PFSK-1 (cell line): ENCODE measurements at regions not wholly inside any gene's neighbourhood (a gene's known extent, or its start where the extent isn't known, plus 50 kb on each side); places are given as distances from the start of the nearest gene placed in this dataset.

Source experiments
- FOXP2 ChIP-seq: optimal IDR thresholded peaks from 2 replicates; pipeline ENCODE3; 2011; ENCODE audit warnings: borderline replicate concordance, control low read depth, inconsistent platforms; ENCODE audit not compliant: insufficient read depth; ENCODE audit errors: extremely low read length, extremely low read depth
- POLR2AphosphoS5 ChIP-seq: IDR thresholded peaks from 2 replicates; pipeline ENCODE4 v1.6.1; 2012; ENCODE audit warnings: low read depth, mild to moderate bottlenecking, control low read depth, low read length, moderate library complexity
- SIN3A ChIP-seq: IDR thresholded peaks from 2 replicates; pipeline ENCODE4 v1.6.1; 2012; ENCODE audit warnings: mild to moderate bottlenecking, low read length, moderate library complexity, borderline replicate concordance; ENCODE audit not compliant: insufficient read depth
- TAF1 ChIP-seq: IDR thresholded peaks from 2 replicates; pipeline ENCODE4 v1.6.1; 2012; ENCODE audit warnings: low read length, control low read depth, borderline replicate concordance; ENCODE audit not compliant: insufficient read depth
- TF ChIP-seq, protein P1 (sequence below), 2 experiments: IDR thresholded peaks; 2 replicates each; pipeline versions ENCODE4 v1.6.1 to v1.8.0; 2011 to 2012; ENCODE audit warnings: low read depth in 2 of 2, low read length in 2 of 2, control low read depth in 1 of 2, inconsistent platforms in 1 of 2, mild to moderate bottlenecking in 1 of 2, moderate library complexity in 1 of 2; ENCODE audit not compliant: insufficient read depth in 1 of 2

- TF ChIP-seq, protein P1, sequence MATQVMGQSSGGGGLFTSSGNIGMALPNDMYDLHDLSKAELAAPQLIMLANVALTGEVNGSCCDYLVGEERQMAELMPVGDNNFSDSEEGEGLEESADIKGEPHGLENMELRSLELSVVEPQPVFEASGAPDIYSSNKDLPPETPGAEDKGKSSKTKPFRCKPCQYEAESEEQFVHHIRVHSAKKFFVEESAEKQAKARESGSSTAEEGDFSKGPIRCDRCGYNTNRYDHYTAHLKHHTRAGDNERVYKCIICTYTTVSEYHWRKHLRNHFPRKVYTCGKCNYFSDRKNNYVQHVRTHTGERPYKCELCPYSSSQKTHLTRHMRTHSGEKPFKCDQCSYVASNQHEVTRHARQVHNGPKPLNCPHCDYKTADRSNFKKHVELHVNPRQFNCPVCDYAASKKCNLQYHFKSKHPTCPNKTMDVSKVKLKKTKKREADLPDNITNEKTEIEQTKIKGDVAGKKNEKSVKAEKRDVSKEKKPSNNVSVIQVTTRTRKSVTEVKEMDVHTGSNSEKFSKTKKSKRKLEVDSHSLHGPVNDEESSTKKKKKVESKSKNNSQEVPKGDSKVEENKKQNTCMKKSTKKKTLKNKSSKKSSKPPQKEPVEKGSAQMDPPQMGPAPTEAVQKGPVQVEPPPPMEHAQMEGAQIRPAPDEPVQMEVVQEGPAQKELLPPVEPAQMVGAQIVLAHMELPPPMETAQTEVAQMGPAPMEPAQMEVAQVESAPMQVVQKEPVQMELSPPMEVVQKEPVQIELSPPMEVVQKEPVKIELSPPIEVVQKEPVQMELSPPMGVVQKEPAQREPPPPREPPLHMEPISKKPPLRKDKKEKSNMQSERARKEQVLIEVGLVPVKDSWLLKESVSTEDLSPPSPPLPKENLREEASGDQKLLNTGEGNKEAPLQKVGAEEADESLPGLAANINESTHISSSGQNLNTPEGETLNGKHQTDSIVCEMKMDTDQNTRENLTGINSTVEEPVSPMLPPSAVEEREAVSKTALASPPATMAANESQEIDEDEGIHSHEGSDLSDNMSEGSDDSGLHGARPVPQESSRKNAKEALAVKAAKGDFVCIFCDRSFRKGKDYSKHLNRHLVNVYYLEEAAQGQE (IDR thresholded peaks at IDR 0.05; ENCODE audit: insufficient read depth in 1 of 2, low read depth in 2 of 2, low read length in 2 of 2), result no peak
- no peak for TF ChIP-seq POLR2AphosphoS5
- no peak for TF ChIP-seq FOXP2
- no peak for TF ChIP-seq SIN3A
- TF ChIP-seq TAF1, result no peak
Measured at GRCh38 chr1:54474310-54475251, 68.4 kb upstream of the SSBP3 start.

DNA sequence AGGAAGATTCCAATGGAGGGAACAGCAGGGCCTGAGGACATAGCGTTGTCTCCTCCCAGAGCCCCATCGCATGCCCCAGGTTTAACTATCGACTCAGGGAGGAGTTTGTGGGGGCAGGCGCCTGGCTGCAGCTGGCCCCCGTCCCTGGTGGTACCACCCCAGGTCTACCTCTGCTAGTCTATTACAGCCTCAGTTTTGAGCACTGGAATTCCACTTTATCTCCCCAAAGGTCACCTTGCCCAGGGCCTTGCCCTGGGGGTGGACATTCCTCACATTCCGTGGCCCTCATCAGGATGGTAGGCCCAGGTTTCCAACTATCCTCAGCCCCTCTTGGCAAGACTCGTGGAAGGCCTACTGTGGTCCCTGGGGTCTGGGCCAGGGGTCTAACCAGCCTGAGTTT lies 65.4 kb upstream of the SSBP3 start:
- no peak for TF ChIP-seq FOXP2
- no peak for TF ChIP-seq POLR2AphosphoS5
- TF ChIP-seq TAF1, result no peak
- no peak for TF ChIP-seq SIN3A
- TF ChIP-seq, protein P1 (IDR thresholded peaks at IDR 0.05; ENCODE audit: insufficient read depth in 1 of 2, low read depth in 2 of 2, low read length in 2 of 2), result no peak

DNA sequence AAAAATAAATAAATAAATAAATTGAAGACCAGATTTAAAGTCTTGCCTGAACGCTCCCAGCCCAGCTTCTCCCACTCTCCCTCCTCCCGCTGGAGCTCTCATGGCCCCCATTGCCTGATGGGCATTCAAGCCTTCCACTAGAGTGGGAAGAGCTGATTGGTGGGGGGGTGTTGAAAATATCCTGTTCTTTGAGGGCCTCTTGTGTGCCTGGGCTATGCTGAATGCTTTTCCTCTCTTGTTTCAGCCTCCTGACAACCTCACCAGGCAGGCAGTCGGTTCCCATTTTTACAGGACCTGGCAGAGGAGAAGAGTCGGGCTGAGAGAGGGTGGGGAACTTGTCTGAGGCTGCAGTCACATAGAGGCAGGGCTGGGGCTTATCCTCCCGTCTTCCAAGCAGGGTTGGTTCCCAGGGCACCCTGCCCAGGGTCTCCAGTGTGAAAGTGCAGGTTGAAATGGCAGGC lies 59.2 kb upstream of the SSBP3 start:
- TF ChIP-seq TAF1 (no peak), FOXP2 (no peak), SIN3A (no peak), POLR2AphosphoS5 (no peak)
- TF ChIP-seq, protein P1 (IDR thresholded peaks at IDR 0.05; ENCODE audit: insufficient read depth in 1 of 2, low read depth in 2 of 2, low read length in 2 of 2), result no peak

GRCh38 chr1:54464477-54465146 lies 58.4 kb upstream of the SSBP3 start:
- TF ChIP-seq FOXP2, result peak; percentile 48
- TF ChIP-seq, protein P1 (IDR thresholded peaks at IDR 0.05; ENCODE audit: insufficient read depth in 1 of 2, low read depth in 2 of 2, low read length in 2 of 2), result peak in 1 of 2 experiments; percentile 21; a peak in 1 of 4 replicates
- no peak; the same call in 1 of the 2 replicates for TF ChIP-seq SIN3A
- TF ChIP-seq POLR2AphosphoS5, result no peak
- no peak for TF ChIP-seq TAF1
